GM13976 (cell line): ENCODE measurements at regions not wholly inside any gene's neighbourhood (a gene's known extent, or its start where the extent isn't known, plus 50 kb on each side); places are given as distances from the start of the nearest gene placed in this dataset.

Experiments used
- DNase-seq: peaks from one replicate; pipeline ENCODE4 v3.0.0; 2012; ENCODE audit warnings: low spot score
- in situ Hi-C: fragments of 300-500 bp; cut with MboI; formaldehyde crosslinking; loops from one replicate; pipeline ENCODE4 v1.12.0; 2022; ENCODE audit warnings: low sequenced_read_pairs, mixed read lengths, inconsistent platforms; ENCODE audit not compliant: unreplicated experiment
- TF ChIP-seq, protein P1 (sequence below): IDR thresholded peaks from 2 replicates; pipeline ENCODE4 v1.5.1; 2012; ENCODE audit warnings: borderline replicate concordance, mild to moderate bottlenecking; ENCODE audit not compliant: insufficient read depth; ENCODE audit errors: extremely low read depth, missing control alignments, control extremely low read depth

DNA sequence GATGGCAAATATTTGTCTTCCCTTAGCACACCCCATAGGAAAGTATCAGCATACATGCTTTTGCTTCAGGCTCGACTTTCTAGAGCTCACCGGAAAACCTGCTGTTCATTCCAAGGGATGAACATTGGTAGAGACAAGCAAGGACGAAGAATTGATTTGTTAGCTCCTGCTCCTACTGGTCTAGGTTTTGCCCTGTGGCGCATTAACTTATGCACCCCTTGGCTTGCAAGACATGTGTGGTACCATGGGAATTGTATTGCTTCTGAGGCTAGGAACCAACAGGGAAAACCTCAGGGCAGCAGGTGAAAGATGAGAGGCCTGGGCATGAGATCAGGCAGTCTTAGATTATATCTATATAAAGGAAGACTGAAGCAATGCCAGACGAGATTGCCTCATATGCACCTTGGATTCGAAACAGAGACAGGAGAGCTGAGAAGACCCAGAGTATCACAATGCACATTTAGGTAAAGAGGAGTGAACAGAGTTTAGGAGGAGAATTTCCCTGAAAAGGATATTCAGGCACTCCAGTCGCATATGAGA is 771.2 kb upstream of the B3GALT2 start:
- DNase-seq: no peak
- TF ChIP-seq, protein P1, sequence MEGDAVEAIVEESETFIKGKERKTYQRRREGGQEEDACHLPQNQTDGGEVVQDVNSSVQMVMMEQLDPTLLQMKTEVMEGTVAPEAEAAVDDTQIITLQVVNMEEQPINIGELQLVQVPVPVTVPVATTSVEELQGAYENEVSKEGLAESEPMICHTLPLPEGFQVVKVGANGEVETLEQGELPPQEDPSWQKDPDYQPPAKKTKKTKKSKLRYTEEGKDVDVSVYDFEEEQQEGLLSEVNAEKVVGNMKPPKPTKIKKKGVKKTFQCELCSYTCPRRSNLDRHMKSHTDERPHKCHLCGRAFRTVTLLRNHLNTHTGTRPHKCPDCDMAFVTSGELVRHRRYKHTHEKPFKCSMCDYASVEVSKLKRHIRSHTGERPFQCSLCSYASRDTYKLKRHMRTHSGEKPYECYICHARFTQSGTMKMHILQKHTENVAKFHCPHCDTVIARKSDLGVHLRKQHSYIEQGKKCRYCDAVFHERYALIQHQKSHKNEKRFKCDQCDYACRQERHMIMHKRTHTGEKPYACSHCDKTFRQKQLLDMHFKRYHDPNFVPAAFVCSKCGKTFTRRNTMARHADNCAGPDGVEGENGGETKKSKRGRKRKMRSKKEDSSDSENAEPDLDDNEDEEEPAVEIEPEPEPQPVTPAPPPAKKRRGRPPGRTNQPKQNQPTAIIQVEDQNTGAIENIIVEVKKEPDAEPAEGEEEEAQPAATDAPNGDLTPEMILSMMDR: no peak
- in situ Hi-C loops: no loop called here

DNA sequence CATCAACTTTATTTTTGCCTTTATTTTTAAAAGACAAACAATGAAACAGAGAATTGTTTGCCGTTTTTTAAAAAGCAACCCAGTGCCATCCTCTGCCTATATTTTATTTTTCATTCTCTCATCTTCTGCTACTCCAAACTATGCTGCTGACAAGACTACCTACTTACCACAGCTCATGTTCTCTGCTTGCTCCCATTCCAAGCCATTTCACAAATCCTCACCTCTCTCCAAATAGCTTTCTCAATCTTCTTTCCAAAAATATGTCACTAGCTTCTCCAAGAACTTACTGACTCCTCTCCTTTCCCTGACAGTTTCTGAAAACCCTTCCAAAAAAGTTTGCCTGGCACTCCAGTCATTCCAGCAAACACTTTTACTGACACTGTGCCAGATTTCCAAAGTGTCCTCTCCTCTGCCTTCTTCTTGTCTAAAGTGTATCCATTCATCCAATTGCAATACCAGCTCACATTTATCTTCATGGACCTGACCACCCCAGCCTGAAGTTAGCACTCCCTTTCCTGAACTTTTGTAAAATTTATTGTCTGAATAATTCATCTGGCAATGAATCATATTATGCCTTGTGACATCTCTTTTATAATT is 766.5 kb upstream of the B3GALT2 start:
- TF ChIP-seq, protein P1: no peak
- in situ Hi-C loops: no loop called here
- no peak for DNase-seq

DNA sequence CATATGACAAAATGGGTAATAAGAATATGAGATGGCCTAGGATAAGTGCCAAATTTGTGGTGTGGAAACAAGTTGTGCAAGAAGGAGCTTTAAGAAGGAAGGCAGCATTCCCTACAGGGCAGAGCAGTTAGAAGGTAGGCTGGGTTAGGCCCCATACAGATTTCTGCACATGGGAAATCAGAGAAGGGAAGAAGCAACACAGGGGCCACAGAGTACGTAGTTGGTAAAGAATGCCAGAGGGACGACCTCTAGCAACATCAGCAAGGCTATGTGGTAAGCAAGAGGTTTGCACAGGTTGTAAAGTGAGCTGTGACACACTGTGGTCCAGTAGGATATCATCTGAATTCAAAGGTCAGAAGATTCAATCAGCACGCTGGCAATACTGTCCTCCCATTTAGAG is 765.6 kb upstream of the B3GALT2 start:
- DNase-seq: no peak
- in situ Hi-C loops: no loop called here
- TF ChIP-seq, protein P1: no peak

DNA sequence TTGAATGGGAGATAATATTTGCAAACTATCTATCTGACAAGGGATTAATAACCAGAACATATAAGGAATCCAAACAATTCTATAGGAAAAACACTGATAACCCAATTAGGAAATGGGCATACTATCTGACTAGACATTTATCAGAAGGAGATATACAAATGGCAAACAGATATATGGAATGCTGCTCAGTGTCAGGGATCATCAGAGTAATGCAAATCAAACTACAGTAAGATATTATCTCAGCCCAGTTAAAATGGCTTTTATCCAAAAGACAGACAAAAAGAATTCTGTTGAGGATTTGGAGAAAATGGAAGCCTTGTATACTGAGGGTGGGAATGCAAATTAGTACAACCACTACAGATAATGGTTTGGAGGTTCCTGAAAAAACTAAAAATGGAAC is 758.0 kb upstream of the B3GALT2 start:
- TF ChIP-seq, protein P1: no peak
- DNase-seq: no peak
- in situ Hi-C loops: no loop called here

DNA sequence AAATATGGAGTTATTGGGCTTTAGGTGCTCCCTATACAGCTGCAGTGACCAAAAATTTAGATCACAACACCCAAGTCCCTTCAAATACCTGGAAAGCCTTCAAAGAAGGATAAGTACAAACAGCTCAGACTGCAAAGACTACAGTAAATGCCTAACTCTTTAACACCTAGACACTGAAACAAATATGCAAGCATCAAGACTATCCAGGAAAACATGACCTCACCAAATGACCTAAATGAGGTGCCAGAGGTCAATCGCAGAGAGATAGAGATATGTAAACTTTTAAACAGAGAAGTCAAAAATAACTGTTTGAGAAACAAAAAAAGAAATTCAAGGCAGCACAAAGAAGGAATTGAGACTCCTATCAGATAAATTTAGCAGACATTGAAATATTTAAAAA is 753.8 kb upstream of the B3GALT2 start:
- DNase-seq: no peak
- in situ Hi-C loops: no loop called here
- TF ChIP-seq, protein P1: no peak

DNA sequence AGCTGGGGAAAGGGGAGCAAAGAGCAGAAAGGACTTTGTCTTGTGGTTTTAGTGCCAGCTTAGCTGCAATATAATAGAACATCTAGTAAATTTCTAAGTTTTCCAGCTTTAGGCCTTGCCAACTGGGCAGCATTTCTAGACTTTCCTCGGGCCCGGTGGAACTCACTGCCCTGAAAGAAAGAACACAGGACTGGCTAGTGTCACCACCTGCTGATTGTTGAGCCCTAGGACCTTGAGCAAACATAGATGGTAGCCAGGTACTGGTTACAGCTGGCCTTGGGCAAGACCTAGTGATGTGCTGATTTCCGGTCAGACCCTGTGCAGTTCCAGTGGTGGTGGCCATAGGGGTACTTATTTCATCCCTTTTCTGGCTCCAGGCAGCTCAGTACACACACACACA is 753.2 kb upstream of the B3GALT2 start:
- in situ Hi-C loops: no loop called here
- TF ChIP-seq, protein P1: no peak
- DNase-seq: no peak
